Adrenal gland (tissue), 5 donors: ENCODE measurements at regions not wholly inside any gene's neighbourhood (a gene's known extent, or its start where the extent isn't known, plus 50 kb on each side); places are given as distances from the start of the nearest gene placed in this dataset.

Experiments
- POLR2A ChIP-seq, 2 donors: fragments of 450-650 bp; IDR thresholded peaks; one replicate each; pipeline ENCODE4 v1.6.1; 2017; ENCODE audit warnings: antibody characterized with exemption in 2 of 2, mild to moderate bottlenecking in 2 of 2, moderate library complexity in 1 of 2
- TF ChIP-seq, protein P1 (sequence below), 6 experiments: fragments of 450-650 bp in 4 of 6; fragments of 200-600 bp in 2 of 6; sonication (generic) in 1 of 6; IDR thresholded peaks; 1 replicate in 5 of 6; 2 replicates in 1 of 6; pipeline versions ENCODE4 v1.5.1 to v1.8.0; 2016 to 2021; ENCODE audit warnings: antibody characterized with exemption in 6 of 6, mild to moderate bottlenecking in 2 of 6, moderate library complexity in 1 of 6
- donor health status: DM: no; HTN: no; CAD: no.

DNA sequence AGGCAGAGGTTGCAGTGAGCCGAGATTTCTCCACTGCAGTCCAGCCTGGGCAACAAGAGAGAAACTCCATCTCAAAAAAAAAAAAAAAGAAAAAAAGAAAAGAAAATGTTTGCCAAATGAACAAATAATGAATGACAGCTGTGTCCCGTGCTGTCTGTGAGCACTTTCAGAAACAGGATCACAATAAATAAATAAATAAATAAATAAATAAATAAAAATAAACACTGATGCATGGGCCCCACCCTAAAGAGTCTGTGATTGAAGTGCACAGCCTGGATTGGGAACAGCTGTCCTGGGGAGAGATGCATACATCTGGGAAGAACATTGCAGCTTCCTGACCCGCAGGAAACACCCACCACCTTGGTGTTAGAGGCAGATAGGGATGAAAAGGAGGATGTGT lies 123.6 kb downstream of the NPTX2 start:
- TF ChIP-seq, protein P1, sequence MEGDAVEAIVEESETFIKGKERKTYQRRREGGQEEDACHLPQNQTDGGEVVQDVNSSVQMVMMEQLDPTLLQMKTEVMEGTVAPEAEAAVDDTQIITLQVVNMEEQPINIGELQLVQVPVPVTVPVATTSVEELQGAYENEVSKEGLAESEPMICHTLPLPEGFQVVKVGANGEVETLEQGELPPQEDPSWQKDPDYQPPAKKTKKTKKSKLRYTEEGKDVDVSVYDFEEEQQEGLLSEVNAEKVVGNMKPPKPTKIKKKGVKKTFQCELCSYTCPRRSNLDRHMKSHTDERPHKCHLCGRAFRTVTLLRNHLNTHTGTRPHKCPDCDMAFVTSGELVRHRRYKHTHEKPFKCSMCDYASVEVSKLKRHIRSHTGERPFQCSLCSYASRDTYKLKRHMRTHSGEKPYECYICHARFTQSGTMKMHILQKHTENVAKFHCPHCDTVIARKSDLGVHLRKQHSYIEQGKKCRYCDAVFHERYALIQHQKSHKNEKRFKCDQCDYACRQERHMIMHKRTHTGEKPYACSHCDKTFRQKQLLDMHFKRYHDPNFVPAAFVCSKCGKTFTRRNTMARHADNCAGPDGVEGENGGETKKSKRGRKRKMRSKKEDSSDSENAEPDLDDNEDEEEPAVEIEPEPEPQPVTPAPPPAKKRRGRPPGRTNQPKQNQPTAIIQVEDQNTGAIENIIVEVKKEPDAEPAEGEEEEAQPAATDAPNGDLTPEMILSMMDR (IDR thresholded peaks at IDR 0.05), result no peak
- TF ChIP-seq POLR2A (IDR thresholded peaks at IDR 0.05), result no peak
